ENCODE measurements at regions not wholly inside any gene's neighbourhood (a gene's known extent, or its start where the extent isn't known, plus 50 kb on each side); places are given as distances from the start of the nearest gene placed in this dataset.

DNA sequence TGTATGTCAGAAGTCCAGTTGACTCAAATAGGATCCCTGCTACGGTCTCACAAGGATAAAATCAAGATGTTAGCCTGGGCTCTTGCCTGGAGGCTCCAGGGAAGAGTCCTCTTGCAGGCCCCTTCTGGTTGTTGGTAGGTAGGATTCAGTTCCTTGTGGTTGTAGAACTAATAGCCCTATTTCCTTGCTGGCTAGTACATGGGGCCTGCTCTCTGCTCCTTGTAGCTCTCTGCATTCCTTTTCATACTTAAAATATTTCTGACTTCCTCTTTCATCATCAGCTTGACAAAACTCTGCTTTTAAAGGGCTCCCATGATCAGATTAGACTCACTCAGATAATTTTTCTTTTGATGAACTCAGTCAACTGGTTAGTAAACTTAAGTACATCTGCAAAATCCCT lies 756.7 kb downstream of the GATA3 start:
- Histone ChIP-seq H3K4me1 (ENCODE audit: control insufficient read depth in 1 of 2, insufficient read depth in 2 of 2, low read length in 2 of 2) (no peaks in the 10 kb centered on the region), H3K36me3 (ENCODE audit: control insufficient read depth in 1 of 2, insufficient read depth in 2 of 2, low read length in 2 of 2) (no peaks in the 10 kb centered on the region), H4K20me1 (ENCODE audit: insufficient read depth) (no peaks in the 10 kb centered on the region), H3K9me3 (ENCODE audit: control insufficient read depth in 1 of 2, insufficient read depth in 1 of 2, low read depth in 1 of 2, low read length in 2 of 2) (peaks cover 9 to 22% of the 10 kb centered on the region in 2 experiments; a peak in 2 of 4 replicates), H3K9me2 (ENCODE audit: insufficient read depth) (no peaks in the 10 kb centered on the region), H3K9ac (ENCODE audit: low read length) (no peak overlapping the region), H3K79me2 (ENCODE audit: insufficient read depth, low read length) (no peaks in the 10 kb centered on the region), H3K27me3 (ENCODE audit: insufficient read depth, low read length) (no peaks in the 10 kb centered on the region), H3K4me2 (ENCODE audit: low read length) (no peak overlapping the region), H3K4me3 (replicated peaks in 1 of 2; ENCODE audit: low read depth in 1 of 2, low read length in 2 of 2) (no peak overlapping the region), H2AFZ (ENCODE audit: low read depth, low read length, poor library complexity, severe bottlenecking) (no peak overlapping the region), H3K27ac (ENCODE audit: low read depth, low read length) (no peak overlapping the region)
- ChIA-PET POLR2A (no interaction called here), CTCF (no interaction called here), RAD21 (ENCODE audit: low non-redundant PET in 1 of 2, low total read pairs in 2 of 2, uncharacterized antibody in 2 of 2, unreplicated experiment in 2 of 2) (no interaction called here)
- no TSS peak for BruUV-seq (replicated peaks)
- ATAC-seq = no peak
- intact Hi-C loops (cut with micrococcal nuclease) = no loop called here
- TF ChIP-seq SIN3A (IDR thresholded peaks at IDR 0.05; ENCODE audit: low read depth) = no peak
- TF ChIP-seq, protein P1, sequence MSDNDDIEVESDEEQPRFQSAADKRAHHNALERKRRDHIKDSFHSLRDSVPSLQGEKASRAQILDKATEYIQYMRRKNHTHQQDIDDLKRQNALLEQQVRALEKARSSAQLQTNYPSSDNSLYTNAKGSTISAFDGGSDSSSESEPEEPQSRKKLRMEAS (IDR thresholded peaks at IDR 0.05) = no peak
- TF ChIP-seq, protein P2, sequence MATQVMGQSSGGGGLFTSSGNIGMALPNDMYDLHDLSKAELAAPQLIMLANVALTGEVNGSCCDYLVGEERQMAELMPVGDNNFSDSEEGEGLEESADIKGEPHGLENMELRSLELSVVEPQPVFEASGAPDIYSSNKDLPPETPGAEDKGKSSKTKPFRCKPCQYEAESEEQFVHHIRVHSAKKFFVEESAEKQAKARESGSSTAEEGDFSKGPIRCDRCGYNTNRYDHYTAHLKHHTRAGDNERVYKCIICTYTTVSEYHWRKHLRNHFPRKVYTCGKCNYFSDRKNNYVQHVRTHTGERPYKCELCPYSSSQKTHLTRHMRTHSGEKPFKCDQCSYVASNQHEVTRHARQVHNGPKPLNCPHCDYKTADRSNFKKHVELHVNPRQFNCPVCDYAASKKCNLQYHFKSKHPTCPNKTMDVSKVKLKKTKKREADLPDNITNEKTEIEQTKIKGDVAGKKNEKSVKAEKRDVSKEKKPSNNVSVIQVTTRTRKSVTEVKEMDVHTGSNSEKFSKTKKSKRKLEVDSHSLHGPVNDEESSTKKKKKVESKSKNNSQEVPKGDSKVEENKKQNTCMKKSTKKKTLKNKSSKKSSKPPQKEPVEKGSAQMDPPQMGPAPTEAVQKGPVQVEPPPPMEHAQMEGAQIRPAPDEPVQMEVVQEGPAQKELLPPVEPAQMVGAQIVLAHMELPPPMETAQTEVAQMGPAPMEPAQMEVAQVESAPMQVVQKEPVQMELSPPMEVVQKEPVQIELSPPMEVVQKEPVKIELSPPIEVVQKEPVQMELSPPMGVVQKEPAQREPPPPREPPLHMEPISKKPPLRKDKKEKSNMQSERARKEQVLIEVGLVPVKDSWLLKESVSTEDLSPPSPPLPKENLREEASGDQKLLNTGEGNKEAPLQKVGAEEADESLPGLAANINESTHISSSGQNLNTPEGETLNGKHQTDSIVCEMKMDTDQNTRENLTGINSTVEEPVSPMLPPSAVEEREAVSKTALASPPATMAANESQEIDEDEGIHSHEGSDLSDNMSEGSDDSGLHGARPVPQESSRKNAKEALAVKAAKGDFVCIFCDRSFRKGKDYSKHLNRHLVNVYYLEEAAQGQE (IDR thresholded peaks at IDR 0.05; ENCODE audit: low read depth) = no peak
- TF ChIP-seq EZH2 (IDR thresholded peaks at IDR 0.05) = no peak
- TF ChIP-seq SP1 (IDR thresholded peaks at IDR 0.05; ENCODE audit: low read depth) = no peak
- TF ChIP-seq TCF7L2 (IDR thresholded peaks at IDR 0.05; ENCODE audit: borderline replicate concordance, extremely low read depth, insufficient read depth, insufficient read length) = no peak
- TF ChIP-seq, protein P3, sequence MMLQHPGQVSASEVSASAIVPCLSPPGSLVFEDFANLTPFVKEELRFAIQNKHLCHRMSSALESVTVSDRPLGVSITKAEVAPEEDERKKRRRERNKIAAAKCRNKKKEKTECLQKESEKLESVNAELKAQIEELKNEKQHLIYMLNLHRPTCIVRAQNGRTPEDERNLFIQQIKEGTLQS (IDR thresholded peaks at IDR 0.05) = no peak
- TF ChIP-seq ELF1 (IDR thresholded peaks at IDR 0.05; ENCODE audit: borderline replicate concordance, low read depth) = no peak
- TF ChIP-seq CEBPB (IDR thresholded peaks at IDR 0.05; ENCODE audit: low read depth) = no peak
- no peak for TF ChIP-seq EGR1 (IDR thresholded peaks at IDR 0.05; ENCODE audit: low read depth)
- no peak for TF ChIP-seq CBX3 (IDR thresholded peaks at IDR 0.05; ENCODE audit: low read depth)
- TF ChIP-seq ZNF274 (IDR thresholded peaks at IDR 0.05; ENCODE audit: low read depth, low read length) = no peak
- TF ChIP-seq ZFX (IDR thresholded peaks at IDR 0.05) = no peak
- TF ChIP-seq, protein P4, sequence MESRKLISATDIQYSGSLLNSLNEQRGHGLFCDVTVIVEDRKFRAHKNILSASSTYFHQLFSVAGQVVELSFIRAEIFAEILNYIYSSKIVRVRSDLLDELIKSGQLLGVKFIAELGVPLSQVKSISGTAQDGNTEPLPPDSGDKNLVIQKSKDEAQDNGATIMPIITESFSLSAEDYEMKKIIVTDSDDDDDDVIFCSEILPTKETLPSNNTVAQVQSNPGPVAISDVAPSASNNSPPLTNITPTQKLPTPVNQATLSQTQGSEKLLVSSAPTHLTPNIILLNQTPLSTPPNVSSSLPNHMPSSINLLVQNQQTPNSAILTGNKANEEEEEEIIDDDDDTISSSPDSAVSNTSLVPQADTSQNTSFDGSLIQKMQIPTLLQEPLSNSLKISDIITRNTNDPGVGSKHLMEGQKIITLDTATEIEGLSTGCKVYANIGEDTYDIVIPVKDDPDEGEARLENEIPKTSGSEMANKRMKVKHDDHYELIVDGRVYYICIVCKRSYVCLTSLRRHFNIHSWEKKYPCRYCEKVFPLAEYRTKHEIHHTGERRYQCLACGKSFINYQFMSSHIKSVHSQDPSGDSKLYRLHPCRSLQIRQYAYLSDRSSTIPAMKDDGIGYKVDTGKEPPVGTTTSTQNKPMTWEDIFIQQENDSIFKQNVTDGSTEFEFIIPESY (IDR thresholded peaks at IDR 0.05; ENCODE audit: extremely low read depth, insufficient replicate concordance, low read length) = no peak
- TF ChIP-seq POLR2A (IDR thresholded peaks at IDR 0.05; ENCODE audit: borderline replicate concordance, extremely low read depth, insufficient read depth, insufficient read length) = no peak
- TF ChIP-seq YY1 (IDR thresholded peaks at IDR 0.05; ENCODE audit: extremely low read depth, insufficient replicate concordance, low read depth, low read length) = no peak
- TF ChIP-seq POLR2AphosphoS5 (IDR thresholded peaks at IDR 0.05; ENCODE audit: low read depth, low read length) = no peak
- no peak for TF ChIP-seq SRF (IDR thresholded peaks at IDR 0.05; ENCODE audit: low read depth)
- TF ChIP-seq FOSL1 (IDR thresholded peaks at IDR 0.05; ENCODE audit: low read depth) = no peak
- TF ChIP-seq EZH2phosphoT487 (IDR thresholded peaks at IDR 0.05; ENCODE audit: borderline replicate concordance) = no peak
- DNase-seq (ENCODE audit: low read depth, low spot score) = no peak

All from HCT116 (cell line).